ENCODE measurements at regions not wholly inside any gene's neighbourhood (a gene's known extent, or its start where the extent isn't known, plus 50 kb on each side); places are given as distances from the start of the nearest gene placed in this dataset.
"Not testable (repeated sequence)": the region's sequence is repeated elsewhere in the genome, so short reads cannot be mapped to it uniquely, and the experiment has no call there.

GRCh38 chr5:108561416-108562204, 179.7 kb upstream of the FBXL17 start:
- Histone ChIP-seq H3K4me3 (ENCODE audit: low read length) (no peak overlapping the region), H3K79me2 (ENCODE audit: control insufficient read depth, low read length) (no peaks in the 10 kb centered on the region), H3K9me3 (ENCODE audit: control insufficient read depth, insufficient read depth, low read length) (no peaks in the 10 kb centered on the region), H3K27ac (ENCODE audit: low read depth, low read length) (no peak overlapping the region), H3K4me1 (ENCODE audit: control insufficient read depth, low read length) (no peaks in the 10 kb centered on the region), H4K20me1 (ENCODE audit: control insufficient read depth, insufficient read depth, low read depth, low read length) (no peaks in the 10 kb centered on the region), H3F3A (ENCODE audit: control insufficient read depth, insufficient read depth) (no peaks in the 10 kb centered on the region), H3K36me3 (ENCODE audit: control insufficient read depth, low read length) (no peaks in the 10 kb centered on the region), H3K4me2 (ENCODE audit: low read length) (no peak overlapping the region), H3K9me2 (replicated peaks; ENCODE audit: control insufficient read depth, low read length) (no peaks in the 10 kb centered on the region), H3K27me3 (ENCODE audit: control insufficient read depth, low read length) (no peaks in the 10 kb centered on the region)
- TF ChIP-seq CTCF (IDR thresholded peaks at IDR 0.05; ENCODE audit: low read depth, low read length, poor library complexity, severe bottlenecking): no peak
- no peak for TF ChIP-seq EZH2phosphoT487 (IDR thresholded peaks at IDR 0.05; ENCODE audit: borderline replicate concordance, low read length)

GRCh38 chr5:108560581-108560980, 178.7 kb upstream of the FBXL17 start:
- Histone ChIP-seq H3K27ac (ENCODE audit: low read depth, low read length) (no peak overlapping the region), H3K79me2 (ENCODE audit: control insufficient read depth, low read length) (no peaks in the 10 kb centered on the region), H3K27me3 (ENCODE audit: control insufficient read depth, low read length) (no peaks in the 10 kb centered on the region), H3K4me3 (ENCODE audit: low read length) (no peak overlapping the region), H3K9me3 (ENCODE audit: control insufficient read depth, insufficient read depth, low read length) (no peaks in the 10 kb centered on the region), H4K20me1 (ENCODE audit: control insufficient read depth, insufficient read depth, low read depth, low read length) (no peaks in the 10 kb centered on the region), H3F3A (ENCODE audit: control insufficient read depth, insufficient read depth) (no peaks in the 10 kb centered on the region), H3K4me2 (ENCODE audit: low read length) (no peak overlapping the region), H3K36me3 (ENCODE audit: control insufficient read depth, low read length) (no peaks in the 10 kb centered on the region), H3K9me2 (replicated peaks; ENCODE audit: control insufficient read depth, low read length) (no peaks in the 10 kb centered on the region), H3K4me1 (ENCODE audit: control insufficient read depth, low read length) (no peaks in the 10 kb centered on the region)
- no peak for TF ChIP-seq EZH2phosphoT487 (IDR thresholded peaks at IDR 0.05; ENCODE audit: borderline replicate concordance, low read length)
- TF ChIP-seq CTCF (IDR thresholded peaks at IDR 0.05; ENCODE audit: low read depth, low read length, poor library complexity, severe bottlenecking): no peak

- Histone ChIP-seq H3K4me2 (ENCODE audit: low read length) (no peak overlapping the region), H3K4me3 (ENCODE audit: low read length) (no peak overlapping the region), H3K36me3 (ENCODE audit: control insufficient read depth, low read length) (no peaks in the 10 kb centered on the region), H3F3A (ENCODE audit: control insufficient read depth, insufficient read depth) (no peaks in the 10 kb centered on the region), H3K27me3 (ENCODE audit: control insufficient read depth, low read length) (no peaks in the 10 kb centered on the region), H4K20me1 (ENCODE audit: control insufficient read depth, insufficient read depth, low read depth, low read length) (no peaks in the 10 kb centered on the region), H3K27ac (ENCODE audit: low read depth, low read length) (no peak overlapping the region), H3K79me2 (ENCODE audit: control insufficient read depth, low read length) (no peaks in the 10 kb centered on the region), H3K9me3 (ENCODE audit: control insufficient read depth, insufficient read depth, low read length) (no peaks in the 10 kb centered on the region), H3K9me2 (replicated peaks; ENCODE audit: control insufficient read depth, low read length) (no peaks in the 10 kb centered on the region), H3K4me1 (ENCODE audit: control insufficient read depth, low read length) (no peaks in the 10 kb centered on the region)
- TF ChIP-seq CTCF (IDR thresholded peaks at IDR 0.05; ENCODE audit: low read depth, low read length, poor library complexity, severe bottlenecking) (no peak), EZH2phosphoT487 (IDR thresholded peaks at IDR 0.05; ENCODE audit: borderline replicate concordance, low read length) (no peak)
Observed at GRCh38 chr5:108560166-108560565, 178.3 kb upstream of the FBXL17 start.

- H3K27ac ChIP-seq (ENCODE audit: low read depth, low read length); H3K4me3 ChIP-seq (ENCODE audit: low read length); H3K79me2 ChIP-seq (ENCODE audit: control insufficient read depth, low read length); H4K20me1 ChIP-seq (ENCODE audit: control insufficient read depth, insufficient read depth, low read depth, low read length); H3K27me3 ChIP-seq (ENCODE audit: control insufficient read depth, low read length); H3K36me3 ChIP-seq (ENCODE audit: control insufficient read depth, low read length); H3K9me2 ChIP-seq (replicated peaks; ENCODE audit: control insufficient read depth, low read length); H3K4me1 ChIP-seq (ENCODE audit: control insufficient read depth, low read length); H3K9me3 ChIP-seq (ENCODE audit: control insufficient read depth, insufficient read depth, low read length); H3F3A ChIP-seq (ENCODE audit: control insufficient read depth, insufficient read depth); H3K4me2 ChIP-seq (ENCODE audit: low read length): not testable (repeated sequence)
Observed at GRCh38 chr5:108558840-108559239, 176.9 kb upstream of the FBXL17 start.

GRCh38 chr5:108558142-108558541, 176.2 kb upstream of the FBXL17 start:
- not testable (repeated sequence) for H3K4me1 ChIP-seq (ENCODE audit: control insufficient read depth, low read length); H3K79me2 ChIP-seq (ENCODE audit: control insufficient read depth, low read length); H3K4me3 ChIP-seq (ENCODE audit: low read length); H3K36me3 ChIP-seq (ENCODE audit: control insufficient read depth, low read length); H3K9me2 ChIP-seq (replicated peaks; ENCODE audit: control insufficient read depth, low read length); H3F3A ChIP-seq (ENCODE audit: control insufficient read depth, insufficient read depth); H3K27ac ChIP-seq (ENCODE audit: low read depth, low read length); H3K9me3 ChIP-seq (ENCODE audit: control insufficient read depth, insufficient read depth, low read length); H4K20me1 ChIP-seq (ENCODE audit: control insufficient read depth, insufficient read depth, low read depth, low read length); H3K4me2 ChIP-seq (ENCODE audit: low read length); H3K27me3 ChIP-seq (ENCODE audit: control insufficient read depth, low read length)

All from DOHH2 (cell line).